ENCODE measurements at regions not wholly inside any gene's neighbourhood (a gene's known extent, or its start where the extent isn't known, plus 50 kb on each side); places are given as distances from the start of the nearest gene placed in this dataset.

DNA sequence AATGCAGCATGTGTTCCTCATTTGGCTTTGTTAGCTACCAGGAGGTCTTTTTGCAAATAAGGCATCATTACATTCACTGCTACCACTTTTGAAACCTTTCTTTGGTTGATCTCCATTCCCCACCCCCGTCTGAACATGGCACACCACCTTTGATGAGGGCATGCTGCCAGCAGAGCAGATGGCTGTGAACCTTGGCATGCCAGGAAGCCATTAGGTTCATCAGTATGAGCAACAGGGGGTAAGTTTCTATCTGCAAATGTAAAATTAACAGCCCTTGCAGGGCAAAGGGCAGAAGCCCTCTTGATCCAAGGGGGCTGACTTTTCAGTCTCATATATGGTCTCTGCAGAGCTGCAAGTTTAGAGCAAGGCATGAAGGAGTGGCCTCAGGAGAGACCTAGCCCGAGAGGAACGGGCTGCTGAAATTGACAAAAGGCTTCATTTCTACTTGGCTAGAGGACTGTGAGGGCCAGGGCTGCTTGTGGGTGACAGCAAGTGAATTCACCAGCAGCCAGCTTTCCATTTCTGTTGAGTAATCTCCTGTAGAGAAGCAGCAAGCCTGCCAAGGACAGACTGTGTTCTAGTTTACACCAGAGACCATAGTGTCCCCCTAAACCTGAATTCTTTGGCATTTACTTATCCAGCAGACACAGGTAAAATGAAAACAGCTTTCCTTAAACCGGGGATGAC lies 127.9 kb downstream of the ZNF326 start:
- Mint-ChIP-seq H3K4me3 (no peak overlapping the region), H3K27ac (no peak overlapping the region), H3K4me1 (no peaks in the 10 kb centered on the region), H3K36me3 (ENCODE audit: low read depth) (no peaks in the 10 kb centered on the region), H3K27me3 (peaks cover 26% of the 10 kb centered on the region), H3K9me3 (peaks cover 3% of the 10 kb centered on the region)
- ATAC-seq (replicated peaks) = no peak

- H3K27me3 Mint-ChIP-seq = peaks cover 35% of the 10 kb centered on the region
- no peaks in the 10 kb centered on the region for H3K4me1 Mint-ChIP-seq
- H3K27ac Mint-ChIP-seq = no peak overlapping the region
- no peak for ATAC-seq (replicated peaks)
- no peaks in the 10 kb centered on the region for H3K36me3 Mint-ChIP-seq (ENCODE audit: low read depth)
- peaks cover 3% of the 10 kb centered on the region for H3K9me3 Mint-ChIP-seq
- H3K4me3 Mint-ChIP-seq = no peak overlapping the region
Measured at GRCh38 chr1:90114521-90115141, 119.7 kb downstream of the ZNF326 start.

DNA sequence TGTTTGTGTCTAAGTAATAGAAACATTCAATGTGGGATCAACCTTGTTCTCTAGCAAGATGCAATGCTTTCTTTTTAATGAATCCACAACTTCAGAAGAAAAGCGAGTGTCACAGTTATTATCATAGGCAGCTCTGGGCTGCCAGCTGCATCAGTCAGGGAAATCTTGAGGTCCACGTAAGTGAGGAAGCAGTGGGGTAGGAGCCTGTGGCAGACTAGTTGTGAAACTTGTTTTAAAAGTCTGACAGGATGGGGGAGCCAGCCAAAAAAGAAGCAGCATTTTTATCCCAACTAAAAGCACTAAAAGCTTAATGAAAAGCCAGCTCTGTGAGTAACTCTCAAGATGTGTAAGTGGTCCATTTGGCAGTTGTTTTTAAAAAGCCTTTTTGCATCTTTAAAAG lies 113.1 kb downstream of the ZNF326 start:
- Mint-ChIP-seq H3K9me3 (no peaks in the 10 kb centered on the region), H3K27ac (no peak overlapping the region), H3K4me1 (no peaks in the 10 kb centered on the region), H3K27me3 (peaks cover 23% of the 10 kb centered on the region), H3K36me3 (ENCODE audit: low read depth) (no peaks in the 10 kb centered on the region), H3K4me3 (no peak overlapping the region)
- ATAC-seq (replicated peaks) = no peak

DNA sequence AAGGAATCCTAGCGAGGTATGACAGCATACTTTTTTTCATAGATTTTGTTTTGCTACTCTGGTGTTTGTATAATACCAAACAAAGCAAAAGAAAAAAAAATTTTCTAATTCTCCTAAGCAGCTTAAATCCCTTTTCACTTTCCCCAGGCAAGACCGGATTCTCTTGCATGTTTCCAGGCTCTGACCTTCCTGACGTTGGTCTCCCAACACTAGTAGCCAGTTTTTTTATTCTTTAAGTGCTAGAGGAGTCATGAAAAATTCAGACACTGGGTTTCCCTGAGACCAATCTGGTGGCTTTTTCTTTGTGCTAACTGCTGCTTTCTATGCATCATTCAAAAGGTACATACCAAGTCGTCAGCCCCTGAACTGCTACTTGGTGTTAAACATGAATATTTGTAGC lies 111.4 kb downstream of the ZNF326 start:
- Mint-ChIP-seq H3K4me3 (no peak overlapping the region), H3K9me3 (no peaks in the 10 kb centered on the region), H3K27me3 (peaks cover 19% of the 10 kb centered on the region), H3K36me3 (ENCODE audit: low read depth) (no peaks in the 10 kb centered on the region), H3K4me1 (no peaks in the 10 kb centered on the region), H3K27ac (no peak overlapping the region)
- ATAC-seq (replicated peaks) = no peak

DNA sequence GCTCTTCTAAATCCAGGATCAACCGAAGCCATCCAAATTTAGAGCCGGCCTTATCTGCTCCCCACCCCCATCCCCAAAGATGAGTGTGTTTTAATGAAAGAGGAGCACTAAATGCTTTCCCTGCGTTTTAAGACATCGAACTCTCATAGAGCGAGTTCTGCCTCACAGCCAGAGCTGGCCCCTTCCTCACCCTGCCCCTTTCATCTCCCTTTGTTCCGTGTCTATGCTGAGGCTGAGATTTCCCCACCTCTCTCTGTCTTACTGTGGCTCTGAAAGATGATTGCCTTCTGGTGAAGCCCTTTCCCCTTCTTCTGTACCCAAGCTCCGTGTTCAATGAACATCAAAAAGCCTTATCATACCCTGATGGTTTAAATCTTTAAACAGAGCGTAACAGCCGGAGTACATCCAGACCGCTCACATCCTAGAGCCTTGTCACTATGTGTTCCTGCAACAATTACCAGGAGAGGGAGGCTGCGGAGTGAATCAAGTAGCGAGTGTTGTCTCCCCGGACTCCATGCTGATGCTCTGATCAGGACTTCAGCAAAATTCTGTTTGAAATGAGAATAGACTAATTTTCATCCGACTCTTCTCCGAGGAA lies 110.1 kb downstream of the ZNF326 start:
- H3K4me1 Mint-ChIP-seq = no peaks in the 10 kb centered on the region
- H3K9me3 Mint-ChIP-seq = no peaks in the 10 kb centered on the region
- no peak overlapping the region for H3K4me3 Mint-ChIP-seq
- H3K27ac Mint-ChIP-seq = no peak overlapping the region
- ATAC-seq (replicated peaks) = no peak
- no peaks in the 10 kb centered on the region for H3K36me3 Mint-ChIP-seq (ENCODE audit: low read depth)
- peaks cover 15% of the 10 kb centered on the region for H3K27me3 Mint-ChIP-seq

- Mint-ChIP-seq H3K9me3 (no peaks in the 10 kb centered on the region), H3K27ac (no peak overlapping the region), H3K36me3 (ENCODE audit: low read depth) (no peaks in the 10 kb centered on the region), H3K27me3 (peaks cover 7% of the 10 kb centered on the region), H3K4me3 (no peak overlapping the region), H3K4me1 (no peaks in the 10 kb centered on the region)
- no peak for ATAC-seq (replicated peaks)
Measured at GRCh38 chr1:90100566-90100965, 105.7 kb downstream of the ZNF326 start.

GRCh38 chr1:90092441-90092840 lies 97.5 kb downstream of the ZNF326 start:
- no peaks in the 10 kb centered on the region for H3K9me3 Mint-ChIP-seq
- no peak overlapping the region for H3K4me3 Mint-ChIP-seq
- H3K27me3 Mint-ChIP-seq = peaks cover 35% of the 10 kb centered on the region
- ATAC-seq (replicated peaks) = no peak
- no peaks in the 10 kb centered on the region for H3K4me1 Mint-ChIP-seq
- H3K36me3 Mint-ChIP-seq (ENCODE audit: low read depth) = no peaks in the 10 kb centered on the region
- no peak overlapping the region for H3K27ac Mint-ChIP-seq

All from activated T-helper 17 cell treated with anti-CD3 and anti-CD28 coated beads, Interleukin-2, amount 50 U/mL, for 72 hours (primary cell).